ENCODE measurements at regions not wholly inside any gene's neighbourhood (a gene's known extent, or its start where the extent isn't known, plus 50 kb on each side); places are given as distances from the start of the nearest gene placed in this dataset.

GRCh38 chr12:34205401-34205800 lies 183.1 kb downstream of the ALG10 start:
- DNase-seq (ENCODE audit: extremely low spot score) = no peak
- POLR2A ChIA-PET = no interaction called here
- TF ChIP-seq CTCF (IDR thresholded peaks at IDR 0.05; ENCODE audit: control extremely low read depth, extremely low read depth, low read depth, missing control alignments) = no peak

GRCh38 chr12:34206061-34206785 lies 183.9 kb downstream of the ALG10 start:
- no peak for DNase-seq (ENCODE audit: extremely low spot score)
- no peak for TF ChIP-seq CTCF (IDR thresholded peaks at IDR 0.05; ENCODE audit: control extremely low read depth, extremely low read depth, low read depth, missing control alignments)
- ChIA-PET CTCF (no interaction called here), POLR2A (no interaction called here)

More at GRCh38 chr12:34205401-34205800, 183.1 kb downstream of the ALG10 start:
- CTCF ChIA-PET = no interaction called here

- ChIA-PET CTCF (no interaction called here), POLR2A (no interaction called here)
- no peak for DNase-seq (ENCODE audit: extremely low spot score)
- TF ChIP-seq CTCF (IDR thresholded peaks at IDR 0.05; ENCODE audit: control extremely low read depth, extremely low read depth, low read depth, missing control alignments) = no peak
Measured at GRCh38 chr12:34207858-34208257, 185.6 kb downstream of the ALG10 start.

GRCh38 chr12:34208331-34209258 lies 186.3 kb downstream of the ALG10 start:
- DNase-seq (ENCODE audit: extremely low spot score) = no peak
- no peak for TF ChIP-seq CTCF (IDR thresholded peaks at IDR 0.05; ENCODE audit: control extremely low read depth, extremely low read depth, low read depth, missing control alignments)
- CTCF ChIA-PET = no interaction called here
- POLR2A ChIA-PET = no interaction called here

GRCh38 chr12:34209259-34209835 lies 187.1 kb downstream of the ALG10 start:
- no peak for DNase-seq (ENCODE audit: extremely low spot score)
- ChIA-PET CTCF (no interaction called here), POLR2A (no interaction called here)
- TF ChIP-seq CTCF (IDR thresholded peaks at IDR 0.05; ENCODE audit: control extremely low read depth, extremely low read depth, low read depth, missing control alignments) = no peak

- TF ChIP-seq CTCF (IDR thresholded peaks at IDR 0.05; ENCODE audit: control extremely low read depth, extremely low read depth, low read depth, missing control alignments) = no peak
- ChIA-PET POLR2A (no interaction called here), CTCF (no interaction called here)
- DNase-seq (ENCODE audit: extremely low spot score) = no peak
Measured at GRCh38 chr12:34210183-34210582, 187.9 kb downstream of the ALG10 start.
